ENCODE measurements at regions not wholly inside any gene's neighbourhood (a gene's known extent, or its start where the extent isn't known, plus 50 kb on each side); places are given as distances from the start of the nearest gene placed in this dataset.
A peak's percentile ranks its signal among the peaks of the same experiment; 100 is the strongest.

GRCh38 chr5:10138395-10139057 is 111.2 kb downstream of the ATPSCKMT start:
- DNase-seq (ENCODE audit: low read depth), result peak; percentile 2
- peak overlapping the region; percentile 23 for H3K4me3 ChIP-seq (ENCODE audit: low read depth, low read length)
- TF ChIP-seq CTCF (IDR thresholded peaks at IDR 0.05; ENCODE audit: insufficient read depth, low read depth, low read length), result no peak

GRCh38 chr5:10133830-10134229 is 115.9 kb downstream of the ATPSCKMT start:
- TF ChIP-seq CTCF (IDR thresholded peaks at IDR 0.05; ENCODE audit: insufficient read depth, low read depth, low read length), result no peak

GRCh38 chr5:10130881-10131280 is 118.8 kb downstream of the ATPSCKMT start:
- no peak overlapping the region for H3K4me3 ChIP-seq (ENCODE audit: low read depth, low read length)
- no peak for TF ChIP-seq CTCF (IDR thresholded peaks at IDR 0.05; ENCODE audit: insufficient read depth, low read depth, low read length)
- DNase-seq (ENCODE audit: low read depth), result no peak

More at GRCh38 chr5:10133830-10134229, 115.9 kb downstream of the ATPSCKMT start:
- peak; percentile 13 for DNase-seq (ENCODE audit: low read depth)
- no peak overlapping the region for H3K4me3 ChIP-seq (ENCODE audit: low read depth, low read length)

- H3K4me3 ChIP-seq (ENCODE audit: low read depth, low read length), result no peak overlapping the region
- no peak for TF ChIP-seq CTCF (IDR thresholded peaks at IDR 0.05; ENCODE audit: insufficient read depth, low read depth, low read length)
- DNase-seq (ENCODE audit: low read depth), result no peak
These were observed 122.8 kb downstream of the ATPSCKMT start for GRCh38 chr5:10126900-10127299.

- H3K4me3 ChIP-seq (ENCODE audit: low read depth, low read length), result no peak overlapping the region
- DNase-seq (ENCODE audit: low read depth), result no peak
- TF ChIP-seq CTCF (IDR thresholded peaks at IDR 0.05; ENCODE audit: insufficient read depth, low read depth, low read length), result no peak
These were observed 124.6 kb downstream of the ATPSCKMT start for GRCh38 chr5:10125116-10125515.

GRCh38 chr5:10124287-10124686 is 125.4 kb downstream of the ATPSCKMT start:
- no peak for DNase-seq (ENCODE audit: low read depth)
- no peak for TF ChIP-seq CTCF (IDR thresholded peaks at IDR 0.05; ENCODE audit: insufficient read depth, low read depth, low read length)
- no peak overlapping the region for H3K4me3 ChIP-seq (ENCODE audit: low read depth, low read length)

Measured in fibroblast of villous mesenchyme (primary cell).